ENCODE measurements at regions not wholly inside any gene's neighbourhood (a gene's known extent, or its start where the extent isn't known, plus 50 kb on each side); places are given as distances from the start of the nearest gene placed in this dataset.

DNA sequence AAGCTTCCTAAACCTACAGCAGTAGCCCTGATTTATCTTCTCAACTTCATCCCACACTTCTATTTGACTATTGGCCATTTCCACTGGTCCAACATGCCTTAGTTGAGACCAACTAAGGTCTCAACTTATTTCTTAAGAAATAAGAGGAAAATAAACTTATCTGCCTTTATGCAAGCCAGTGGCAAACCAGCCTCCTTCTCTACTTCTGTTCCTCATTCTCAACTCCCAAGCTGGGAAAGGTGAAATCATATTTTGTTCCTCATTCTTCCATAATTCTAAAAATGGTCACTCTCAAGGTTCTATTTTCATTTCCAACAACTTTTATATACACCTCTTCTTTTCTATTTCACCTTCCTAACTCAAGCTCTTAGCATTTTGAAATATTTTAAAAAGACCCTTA lies 149.6 kb upstream of the C9orf72 start:
- in situ Hi-C loops (cut with HindIII; ENCODE audit: low sequenced_read_pairs): no loop called here
- DNase-seq (ENCODE audit: low spot score): no peak

DNA sequence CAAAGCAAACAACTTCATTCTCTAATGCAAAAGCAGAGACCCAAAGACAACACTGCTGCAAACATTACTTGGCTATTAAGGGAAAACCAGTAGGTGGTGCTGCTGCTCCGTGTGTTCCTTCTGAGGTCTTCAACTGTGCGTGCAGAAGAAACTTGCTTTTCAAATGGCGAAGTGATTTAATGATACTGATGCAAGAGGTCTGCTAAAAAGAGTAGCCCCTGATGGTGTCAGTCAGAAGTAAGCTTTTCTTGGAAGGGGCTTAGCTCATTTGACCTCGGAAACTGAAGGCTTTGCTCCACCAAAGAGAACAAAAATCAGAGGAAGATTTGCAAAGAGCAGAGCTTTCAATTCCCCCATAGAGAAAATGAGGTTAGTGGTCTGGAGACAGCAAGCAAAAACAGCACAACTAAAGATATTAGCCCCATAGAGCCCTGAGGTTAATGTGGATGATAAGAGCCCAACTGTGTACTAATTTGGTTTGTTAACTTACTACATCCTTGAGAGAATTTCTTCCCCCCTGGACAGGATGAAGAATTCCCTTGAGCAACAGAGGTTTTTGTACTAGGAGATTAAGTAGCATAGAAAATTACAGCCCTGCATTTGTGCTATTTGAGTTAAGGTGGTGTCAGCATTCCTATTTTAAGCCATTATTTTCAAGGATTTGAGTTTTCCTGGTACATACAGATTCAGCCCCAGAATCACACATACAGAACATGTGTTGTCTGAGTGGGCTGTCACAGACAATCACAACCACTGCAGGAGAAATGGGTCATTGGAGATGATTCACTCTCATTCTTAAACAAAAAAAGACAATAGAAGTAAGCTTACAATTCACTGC lies 153.2 kb upstream of the C9orf72 start:
- in situ Hi-C loops (cut with HindIII; ENCODE audit: low sequenced_read_pairs): no loop called here
- DNase-seq (ENCODE audit: low spot score): peak; percentile 92

- no peak for DNase-seq (ENCODE audit: low spot score)
- in situ Hi-C loops (cut with HindIII; ENCODE audit: low sequenced_read_pairs): no loop called here
These were observed 159.2 kb upstream of the C9orf72 start for GRCh38 chr9:27732494-27732893.

GRCh38 chr9:27743490-27743889 lies 170.2 kb upstream of the C9orf72 start:
- no peak for DNase-seq (ENCODE audit: low spot score)
- in situ Hi-C loops (cut with HindIII; ENCODE audit: low sequenced_read_pairs): no loop called here

DNA sequence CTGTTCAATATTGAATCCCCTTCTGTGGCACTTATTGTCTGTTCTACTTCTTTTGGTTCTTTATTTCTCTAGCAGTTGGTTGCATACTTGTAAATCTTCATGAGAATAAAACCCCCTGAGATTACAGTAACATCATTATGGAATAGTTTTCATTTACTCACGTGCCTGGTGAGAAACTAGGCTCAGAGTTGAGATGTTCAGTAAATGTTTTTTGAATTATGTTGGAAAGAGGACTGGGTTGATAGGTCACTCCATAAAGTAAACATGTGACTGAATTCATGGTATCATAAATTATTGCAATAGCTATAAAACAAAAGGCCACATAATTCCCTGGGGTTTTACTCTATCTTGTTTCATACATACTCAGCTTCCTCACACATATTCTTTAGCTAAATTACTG lies 174.2 kb upstream of the C9orf72 start:
- in situ Hi-C loops (cut with HindIII; ENCODE audit: low sequenced_read_pairs): no loop called here
- DNase-seq (ENCODE audit: low spot score): no peak

DNA sequence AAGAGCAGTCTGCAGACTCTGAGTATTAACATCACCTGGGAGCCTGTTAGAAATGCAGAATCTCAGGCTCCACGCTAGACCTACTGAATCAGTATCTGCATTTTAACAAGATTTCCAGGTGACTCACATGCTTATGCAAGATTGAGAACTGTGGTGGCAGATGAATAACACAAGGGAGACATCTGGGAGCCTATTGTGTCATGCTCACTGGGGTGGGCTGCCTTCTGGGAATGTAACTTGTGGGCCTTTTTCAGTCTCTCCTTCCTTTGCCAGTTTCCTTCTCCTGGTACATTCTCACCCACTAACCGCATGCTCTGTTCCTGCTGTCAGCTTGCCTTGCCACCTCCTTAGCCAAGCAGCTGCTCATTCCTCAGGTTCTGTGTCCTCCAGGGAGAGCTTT lies 176.6 kb upstream of the C9orf72 start:
- DNase-seq (ENCODE audit: low spot score): peak; percentile 47
- in situ Hi-C loops (cut with HindIII; ENCODE audit: low sequenced_read_pairs): no loop called here

DNA sequence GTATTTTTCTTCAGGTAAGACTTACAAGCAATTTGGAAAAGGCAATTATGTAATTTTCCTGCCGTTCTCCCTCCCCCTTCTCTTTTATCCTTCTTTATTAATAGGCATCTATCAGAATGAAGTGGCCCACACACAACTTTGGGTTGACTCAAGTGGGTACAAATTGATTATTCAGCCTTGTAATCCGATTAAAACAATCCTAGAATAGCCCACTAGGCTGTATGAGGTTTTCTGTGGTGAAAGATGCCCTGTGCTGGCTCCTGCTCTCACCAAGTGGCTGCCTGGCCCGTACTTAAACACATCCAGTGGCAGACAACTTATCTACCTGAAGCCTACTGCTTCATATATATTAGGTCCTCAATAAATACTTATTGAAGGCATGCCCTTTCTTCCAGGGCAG lies 177.3 kb upstream of the C9orf72 start:
- in situ Hi-C loops (cut with HindIII; ENCODE audit: low sequenced_read_pairs): no loop called here
- no peak for DNase-seq (ENCODE audit: low spot score)

DNA sequence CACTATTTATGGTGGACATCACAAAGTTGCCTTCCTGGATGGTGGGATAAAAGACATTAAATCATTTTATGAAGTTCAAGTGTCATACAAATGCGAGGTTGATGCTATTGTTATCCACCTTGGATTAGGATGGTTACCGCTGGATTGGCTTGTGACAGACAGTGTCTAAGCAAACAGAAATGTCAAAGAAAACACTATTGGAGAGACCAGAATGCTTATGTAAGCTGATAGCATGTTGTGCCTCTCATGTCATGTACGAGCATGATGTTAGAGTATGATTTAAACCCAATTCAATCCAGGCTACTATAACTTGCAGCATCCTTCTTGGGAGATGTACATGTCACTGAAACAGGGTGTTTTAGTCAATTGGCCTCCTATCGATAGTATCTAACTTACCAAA lies 178.8 kb upstream of the C9orf72 start:
- no peak for DNase-seq (ENCODE audit: low spot score)
- in situ Hi-C loops (cut with HindIII; ENCODE audit: low sequenced_read_pairs): no loop called here

GRCh38 chr9:27755846-27756245 lies 182.6 kb upstream of the C9orf72 start:
- DNase-seq (ENCODE audit: low spot score): no peak
- in situ Hi-C loops (cut with HindIII; ENCODE audit: low sequenced_read_pairs): no loop called here

- DNase-seq (ENCODE audit: low spot score): no peak
- in situ Hi-C loops (cut with HindIII; ENCODE audit: low sequenced_read_pairs): no loop called here
These were observed 183.1 kb upstream of the C9orf72 start for GRCh38 chr9:27756418-27756817.

DNA sequence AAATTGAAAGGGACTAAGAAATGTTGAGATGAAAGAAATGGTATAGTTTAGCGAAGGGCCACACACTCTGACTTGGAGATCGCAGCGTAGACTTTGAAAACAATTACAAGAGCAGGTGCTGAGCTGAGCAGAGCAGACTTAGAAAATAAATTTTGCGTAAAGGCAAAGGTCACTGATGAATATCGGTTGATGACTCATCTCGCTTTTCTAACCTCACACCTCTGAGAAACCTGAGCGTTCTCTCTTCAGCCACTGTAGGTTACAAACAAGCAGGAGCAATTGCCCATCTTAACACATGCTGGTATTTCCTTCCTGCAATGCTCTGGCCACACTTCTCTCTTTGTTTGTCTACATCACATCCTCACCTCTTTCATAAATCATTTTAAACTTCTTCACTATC lies 190.6 kb upstream of the C9orf72 start:
- DNase-seq (ENCODE audit: low spot score): no peak
- in situ Hi-C loops (cut with HindIII; ENCODE audit: low sequenced_read_pairs): no loop called here

- in situ Hi-C loops (cut with HindIII; ENCODE audit: low sequenced_read_pairs): no loop called here
- DNase-seq (ENCODE audit: low spot score): no peak
These were observed 192.2 kb upstream of the C9orf72 start for GRCh38 chr9:27765266-27766072.

GRCh38 chr9:27766073-27766835 lies 193.0 kb upstream of the C9orf72 start:
- DNase-seq (ENCODE audit: low spot score): no peak
- in situ Hi-C loops (cut with HindIII; ENCODE audit: low sequenced_read_pairs): no loop called here

GRCh38 chr9:27768781-27769180 lies 195.5 kb upstream of the C9orf72 start:
- in situ Hi-C loops (cut with HindIII; ENCODE audit: low sequenced_read_pairs): no loop called here
- no peak for DNase-seq (ENCODE audit: low spot score)

GRCh38 chr9:27770541-27770940 lies 197.3 kb upstream of the C9orf72 start:
- in situ Hi-C loops (cut with HindIII; ENCODE audit: low sequenced_read_pairs): no loop called here
- DNase-seq (ENCODE audit: low spot score): no peak

DNA sequence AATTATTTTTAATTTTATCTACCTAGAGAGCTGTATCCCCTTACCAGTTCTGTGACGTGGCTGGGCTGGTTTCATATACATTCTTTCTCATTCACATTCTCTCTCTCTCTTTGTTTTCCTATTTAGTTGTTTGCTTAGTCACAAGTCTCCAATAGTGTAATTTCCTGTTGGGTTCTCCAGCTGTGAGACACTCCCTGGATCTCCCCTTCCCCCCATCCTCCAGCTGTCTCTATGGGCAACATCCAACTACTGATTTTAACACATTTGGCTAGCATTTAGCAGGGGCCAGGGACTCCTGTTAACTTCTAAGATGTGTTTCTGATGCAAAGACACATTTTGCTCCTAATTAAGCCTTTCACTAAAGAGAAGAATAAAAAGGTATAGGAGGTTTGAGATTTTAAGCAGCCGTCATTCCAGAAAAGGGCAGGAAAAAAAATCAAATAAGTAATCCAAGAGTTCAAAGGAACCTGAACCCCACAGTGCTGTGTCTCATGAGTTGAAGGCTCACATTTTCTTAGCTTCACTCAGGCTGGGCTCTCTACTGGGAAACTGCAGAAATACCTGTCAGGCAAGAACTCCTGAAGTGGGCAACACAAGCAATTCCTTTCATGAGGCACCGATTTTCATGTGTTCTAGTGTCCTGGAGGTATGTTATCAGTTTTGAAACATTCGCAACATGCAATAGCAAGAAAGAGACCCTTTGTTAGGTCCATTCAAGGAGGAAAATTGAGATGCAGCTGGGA lies 198.7 kb upstream of the C9orf72 start:
- no peak for DNase-seq (ENCODE audit: low spot score)
- in situ Hi-C loops (cut with HindIII; ENCODE audit: low sequenced_read_pairs): no loop called here

DNA sequence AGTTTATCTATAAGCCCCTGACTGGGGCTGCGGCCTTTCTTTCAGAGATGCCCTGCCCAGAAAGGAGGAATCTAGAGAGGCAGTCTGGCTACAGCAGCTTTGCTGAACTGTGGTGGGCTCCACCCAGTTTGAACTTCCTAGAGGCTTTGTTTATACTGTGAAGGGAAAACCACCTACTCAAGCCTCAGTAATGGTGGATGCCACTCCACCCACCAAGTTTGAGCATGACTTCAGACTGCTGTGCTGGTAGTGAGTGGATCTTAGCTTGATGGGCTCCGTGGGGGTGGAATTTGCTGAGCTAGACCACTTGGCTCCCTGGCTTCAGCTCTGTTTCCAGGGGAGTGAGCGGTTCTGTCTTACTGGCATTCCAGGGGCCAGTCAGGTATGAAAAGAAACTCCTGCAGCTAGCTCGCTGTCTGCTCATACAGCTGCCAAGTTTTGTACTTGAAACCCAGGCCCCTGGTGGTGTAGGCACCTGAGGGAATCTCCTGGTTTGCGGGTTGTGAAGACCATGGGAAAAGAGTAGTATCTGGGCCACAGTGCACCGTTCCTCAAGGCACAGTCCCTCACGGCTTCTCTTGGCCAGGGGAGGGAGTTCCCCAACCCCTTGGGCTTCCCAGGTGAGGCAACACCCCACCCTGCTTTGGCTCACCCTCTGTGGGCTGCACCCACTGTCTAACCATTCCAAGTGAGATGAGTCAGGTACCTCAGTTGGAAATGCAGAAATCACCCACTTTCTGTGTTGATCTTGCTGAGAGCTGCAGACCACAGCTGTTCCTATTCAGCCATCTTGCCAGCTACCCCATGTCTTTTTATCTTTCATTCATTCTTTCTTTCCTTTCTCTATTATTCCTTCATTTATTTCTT lies 211.8 kb upstream of the C9orf72 start:
- DNase-seq (ENCODE audit: low spot score): no peak
- in situ Hi-C loops (cut with HindIII; ENCODE audit: low sequenced_read_pairs): no loop called here

- DNase-seq (ENCODE audit: low spot score): no peak
- in situ Hi-C loops (cut with HindIII; ENCODE audit: low sequenced_read_pairs): no loop called here
These were observed 212.4 kb upstream of the C9orf72 start for GRCh38 chr9:27785714-27786100.

Data from G401 (cell line).